Skeletal muscle tissue (tissue), 3 donors: ENCODE measurements at regions not wholly inside any gene's neighbourhood (a gene's known extent, or its start where the extent isn't known, plus 50 kb on each side); places are given as distances from the start of the nearest gene placed in this dataset.

Experiments used
- H3K27ac ChIP-seq: one replicate; pipeline ENCODE4 v1.7.0; 2013; ENCODE audit warnings: mild to moderate bottlenecking, low read depth, low read length, inconsistent platforms
- H3K27me3 ChIP-seq, 3 donors: one replicate each; pipeline ENCODE4 v1.7.0; 2013; ENCODE audit warnings: low read length in 3 of 3; ENCODE audit not compliant: control insufficient read depth in 3 of 3, insufficient read depth in 3 of 3
- H3K36me3 ChIP-seq, 3 donors: one replicate each; pipeline ENCODE4 v1.7.0; 2013; ENCODE audit warnings: low read length in 3 of 3; ENCODE audit not compliant: control insufficient read depth in 3 of 3, insufficient read depth in 3 of 3
- H3K4me1 ChIP-seq, 3 donors: one replicate each; pipeline ENCODE4 v1.7.0; 2013; ENCODE audit warnings: low read length in 3 of 3, mild to moderate bottlenecking in 3 of 3; ENCODE audit not compliant: control insufficient read depth in 3 of 3, insufficient read depth in 3 of 3
- H3K4me3 ChIP-seq, 3 donors: one replicate each; pipeline ENCODE4 v1.7.0; 2013; ENCODE audit warnings: low read length in 3 of 3
- H3K9ac ChIP-seq, 3 donors: one replicate each; pipeline ENCODE4 v1.7.0; 2013; ENCODE audit warnings: low read length in 3 of 3, mild to moderate bottlenecking in 3 of 3, moderate library complexity in 2 of 3, low read depth in 1 of 3
- H3K9me3 ChIP-seq, 3 donors: one replicate each; pipeline ENCODE4 v1.7.0; 2013; ENCODE audit warnings: low read length in 3 of 3; ENCODE audit not compliant: control insufficient read depth in 3 of 3
- donor health status: Osteomylitis.

DNA sequence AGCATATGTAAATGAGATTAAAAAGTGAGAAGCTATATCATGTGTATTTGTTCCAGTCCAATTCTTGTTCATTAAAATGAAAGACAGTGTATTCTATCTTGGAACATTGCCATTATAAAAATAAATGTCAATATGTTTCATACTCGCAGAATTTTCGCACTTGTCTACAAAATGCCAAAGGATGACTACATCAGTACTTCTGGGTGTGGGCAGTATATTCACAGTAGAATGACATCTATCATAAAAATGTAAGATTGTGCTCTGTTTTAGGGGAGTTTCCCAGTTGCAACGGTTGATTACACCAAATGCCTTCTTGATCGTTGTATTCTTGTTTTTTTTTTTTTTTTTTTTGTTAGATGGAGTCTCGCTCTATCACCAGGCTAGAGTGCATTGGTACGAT lies 292.3 kb upstream of the E2F7 start:
- no peak overlapping the region for H3K9ac ChIP-seq
- no peaks in the 10 kb centered on the region for H3K9me3 ChIP-seq
- no peak overlapping the region for H3K4me3 ChIP-seq
- no peaks in the 10 kb centered on the region for H3K4me1 ChIP-seq
- H3K36me3 ChIP-seq, result no peaks in the 10 kb centered on the region
- H3K27me3 ChIP-seq, result no peaks in the 10 kb centered on the region
- H3K27ac ChIP-seq, result no peak overlapping the region

DNA sequence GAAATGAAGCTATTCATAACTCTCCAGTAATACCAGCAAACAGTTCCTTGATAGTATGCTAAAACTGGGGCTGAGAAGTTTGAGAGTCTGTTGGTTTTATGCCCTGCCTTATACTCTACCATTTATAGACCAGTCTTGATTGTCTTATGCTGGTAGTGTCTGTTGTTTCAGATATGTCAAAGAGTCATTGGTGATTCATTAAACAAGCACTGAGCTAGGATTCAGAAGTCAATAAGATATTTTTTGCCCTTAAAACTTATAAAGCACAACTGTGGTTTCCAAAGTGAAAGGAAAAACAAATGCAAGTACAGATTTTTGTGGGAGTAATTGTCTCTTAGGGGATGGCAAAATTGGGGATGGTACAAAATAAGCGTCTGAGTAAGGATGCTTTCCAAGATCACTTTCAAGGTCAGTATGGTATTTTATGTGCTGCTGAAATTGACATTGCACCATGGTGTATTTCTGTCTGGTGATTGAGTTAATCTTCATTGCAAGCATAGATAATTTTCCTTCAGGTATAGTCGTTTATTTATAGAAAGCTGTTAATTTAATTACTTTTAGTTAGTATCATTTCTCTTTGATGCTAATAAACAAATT lies 289.5 kb upstream of the E2F7 start:
- H3K36me3 ChIP-seq, result no peaks in the 10 kb centered on the region
- H3K27ac ChIP-seq, result no peak overlapping the region
- no peak overlapping the region for H3K4me3 ChIP-seq
- H3K9ac ChIP-seq, result no peak overlapping the region
- no peaks in the 10 kb centered on the region for H3K27me3 ChIP-seq
- H3K9me3 ChIP-seq, result no peaks in the 10 kb centered on the region
- H3K4me1 ChIP-seq, result no peaks in the 10 kb centered on the region

DNA sequence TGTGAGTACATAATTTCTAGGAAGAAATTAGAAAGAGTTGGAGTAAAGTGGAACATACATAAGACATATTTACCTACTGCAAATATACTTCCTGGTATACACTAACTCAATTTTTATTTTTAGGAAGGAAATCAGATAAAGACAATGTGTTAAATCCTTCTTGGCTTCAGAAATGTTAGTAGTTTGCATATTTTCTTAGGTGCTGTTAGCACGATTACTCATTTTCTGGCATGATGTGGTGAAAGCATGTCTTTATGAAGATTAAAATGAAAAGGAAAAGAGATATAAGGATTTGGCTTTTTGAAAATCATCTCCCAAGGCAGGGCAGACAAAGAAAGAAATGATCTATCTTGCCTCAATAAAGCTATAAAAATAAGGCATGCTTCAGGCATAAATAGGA lies 287.6 kb upstream of the E2F7 start:
- Histone ChIP-seq H3K4me3 (no peak overlapping the region), H3K9me3 (no peaks in the 10 kb centered on the region), H3K27me3 (no peaks in the 10 kb centered on the region), H3K36me3 (no peaks in the 10 kb centered on the region), H3K27ac (no peak overlapping the region), H3K9ac (no peak overlapping the region), H3K4me1 (no peaks in the 10 kb centered on the region)

DNA sequence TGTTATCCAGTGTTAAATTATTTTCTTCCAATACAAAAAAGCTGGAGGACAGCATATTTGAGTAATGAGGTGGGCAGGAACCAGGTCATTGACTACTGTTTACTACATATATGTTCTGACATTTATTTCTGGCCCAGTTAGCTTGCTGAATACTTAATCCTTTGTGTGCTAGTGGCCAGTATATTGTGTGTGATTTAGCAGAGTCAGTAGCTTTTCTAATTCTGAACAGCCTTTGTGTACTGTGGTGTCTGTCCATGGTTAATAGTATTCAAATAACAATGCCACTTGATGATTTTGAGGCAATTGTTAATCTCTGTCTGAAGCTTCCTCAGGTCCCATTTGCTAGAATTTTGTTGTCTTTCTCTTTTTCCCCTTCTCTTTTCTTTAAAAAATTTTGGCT lies 286.5 kb upstream of the E2F7 start:
- Histone ChIP-seq H3K36me3 (no peaks in the 10 kb centered on the region), H3K27ac (no peak overlapping the region), H3K4me1 (no peaks in the 10 kb centered on the region), H3K27me3 (no peaks in the 10 kb centered on the region), H3K4me3 (no peak overlapping the region), H3K9ac (no peak overlapping the region), H3K9me3 (no peaks in the 10 kb centered on the region)

DNA sequence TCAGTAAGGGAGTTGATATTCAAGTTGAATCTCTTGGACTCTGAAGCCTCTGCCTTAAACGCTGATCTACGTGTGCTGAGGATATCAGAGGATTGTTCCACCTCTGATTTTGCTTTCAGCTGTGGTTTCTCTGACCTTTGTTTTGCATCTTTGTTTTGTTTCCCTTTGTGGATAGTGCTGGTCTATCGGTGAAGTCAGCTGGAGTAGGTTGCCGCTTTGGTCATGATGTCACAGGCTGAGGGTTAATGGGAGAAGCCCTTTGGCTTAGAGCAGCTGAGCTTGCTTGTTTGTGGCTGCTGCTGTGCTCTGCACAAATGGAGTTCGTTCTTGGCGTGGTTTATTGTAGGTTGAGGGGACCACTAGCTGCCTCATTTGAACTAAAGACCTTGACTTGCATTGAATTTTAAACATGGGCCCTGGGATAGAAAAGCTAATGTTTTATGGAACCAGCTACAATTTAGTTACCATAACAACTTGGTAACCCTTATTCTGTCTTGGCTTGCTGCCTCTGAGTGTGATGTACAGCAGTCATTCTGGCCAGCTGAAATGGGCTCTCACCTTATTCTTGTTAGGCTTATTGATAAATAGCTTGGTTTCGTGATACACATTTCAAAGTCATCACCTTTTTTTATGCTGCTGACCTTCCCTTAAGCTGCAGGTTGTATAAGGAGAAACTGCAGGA lies 284.5 kb upstream of the E2F7 start:
- H3K27me3 ChIP-seq, result no peaks in the 10 kb centered on the region
- H3K9ac ChIP-seq, result no peak overlapping the region
- no peak overlapping the region for H3K27ac ChIP-seq
- H3K9me3 ChIP-seq, result no peaks in the 10 kb centered on the region
- H3K4me1 ChIP-seq, result peaks cover 0 to 5% (median 3%) of the 10 kb centered on the region in 3 donors
- no peaks in the 10 kb centered on the region for H3K36me3 ChIP-seq
- H3K4me3 ChIP-seq, result no peak overlapping the region

DNA sequence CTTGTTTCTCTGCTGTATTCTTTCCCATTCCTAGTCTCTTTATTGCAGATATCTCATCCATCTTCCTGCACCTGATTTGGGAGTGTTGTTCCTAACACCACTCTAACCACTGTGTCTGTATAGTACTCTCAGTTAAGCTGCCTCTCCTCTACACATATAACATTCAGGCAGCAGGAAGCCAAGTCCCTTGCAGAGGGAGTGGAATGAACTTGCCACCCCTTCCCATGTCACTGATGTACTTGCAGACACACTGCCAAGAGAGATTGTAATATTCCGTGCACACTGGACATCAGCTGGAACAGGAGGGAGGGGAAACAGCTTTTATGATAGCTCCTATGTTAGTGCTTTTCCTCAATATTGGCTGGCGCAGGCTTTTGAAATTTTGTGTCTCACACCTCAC lies 281.6 kb upstream of the E2F7 start:
- Histone ChIP-seq H3K4me1 (peaks cover 0 to 6% (median 3%) of the 10 kb centered on the region in 3 donors), H3K9ac (no peak overlapping the region)

DNA sequence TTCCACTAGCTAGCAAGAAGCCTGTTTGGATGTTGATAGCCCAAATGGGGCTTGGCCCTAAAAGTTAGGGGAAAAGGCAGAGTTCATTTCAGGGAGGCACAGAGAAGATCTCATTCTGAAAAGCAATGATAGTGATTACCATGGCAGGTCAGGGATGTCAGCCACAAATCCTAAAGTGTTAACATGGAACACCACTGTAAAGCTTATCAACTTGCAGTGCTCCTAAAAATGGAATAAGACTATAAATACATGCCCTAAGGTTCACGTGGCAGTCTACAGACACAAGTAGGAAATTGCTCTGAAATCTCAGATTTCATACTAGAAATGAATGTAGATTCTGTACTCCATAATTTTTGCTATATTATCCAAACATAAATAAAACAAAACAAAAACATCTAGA lies 280.0 kb upstream of the E2F7 start:
- H3K9me3 ChIP-seq, result no peaks in the 10 kb centered on the region
- no peak overlapping the region for H3K4me3 ChIP-seq
- H3K27me3 ChIP-seq, result no peaks in the 10 kb centered on the region
- H3K4me1 ChIP-seq, result peaks cover 0 to 6% (median 3%) of the 10 kb centered on the region in 3 donors
- no peaks in the 10 kb centered on the region for H3K36me3 ChIP-seq
- H3K27ac ChIP-seq, result no peak overlapping the region
- no peak overlapping the region for H3K9ac ChIP-seq

More for the DNA sequence above, 281.6 kb upstream of the E2F7 start:
- no peaks in the 10 kb centered on the region for H3K36me3 ChIP-seq
- H3K4me3 ChIP-seq, result no peak overlapping the region
- H3K27me3 ChIP-seq, result no peaks in the 10 kb centered on the region
- no peaks in the 10 kb centered on the region for H3K9me3 ChIP-seq
- H3K27ac ChIP-seq, result no peak overlapping the region

DNA sequence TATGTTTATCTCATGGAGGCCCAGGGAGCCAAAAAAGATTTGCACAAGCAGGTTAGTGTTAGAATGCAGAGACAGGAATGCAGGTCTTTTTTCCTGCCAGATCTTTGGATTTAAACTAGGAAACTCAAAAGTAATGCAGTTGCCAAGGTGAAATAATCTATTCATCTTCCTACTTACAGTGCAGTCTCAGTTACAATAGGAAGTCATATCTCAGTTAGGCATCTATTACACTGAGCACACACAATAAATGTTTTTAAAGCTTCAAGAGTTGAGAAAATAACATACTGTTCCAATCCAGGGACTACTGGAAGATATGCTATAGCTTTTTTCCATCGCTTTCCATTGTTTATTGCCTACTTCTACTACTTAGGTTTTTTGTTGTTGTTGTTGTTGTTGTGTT lies 279.3 kb upstream of the E2F7 start:
- Histone ChIP-seq H3K4me3 (no peak overlapping the region), H3K4me1 (peaks cover 0 to 6% (median 3%) of the 10 kb centered on the region in 3 donors), H3K9me3 (no peaks in the 10 kb centered on the region), H3K27ac (no peak overlapping the region), H3K9ac (no peak overlapping the region), H3K36me3 (no peaks in the 10 kb centered on the region), H3K27me3 (no peaks in the 10 kb centered on the region)

DNA sequence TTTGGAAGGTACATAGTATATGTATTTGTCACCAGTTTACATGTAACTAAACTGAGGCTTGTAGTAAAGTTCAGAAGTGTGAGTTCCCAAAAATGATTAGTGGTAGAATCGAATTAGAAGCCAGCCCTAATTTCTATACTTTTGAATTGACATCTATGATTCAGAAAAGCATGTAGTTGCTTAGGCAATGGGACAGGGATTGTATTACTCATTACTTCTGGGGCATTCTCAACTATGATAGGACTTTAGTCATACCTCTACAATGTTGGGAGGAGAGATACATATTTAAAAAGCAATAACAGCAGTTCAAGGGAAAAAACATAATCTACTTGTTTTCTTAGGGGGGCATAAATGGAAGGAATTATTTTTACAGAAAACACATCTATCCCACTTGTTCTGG lies 277.9 kb upstream of the E2F7 start:
- Histone ChIP-seq H3K4me3 (no peak overlapping the region), H3K9me3 (no peaks in the 10 kb centered on the region), H3K27ac (no peak overlapping the region), H3K27me3 (no peaks in the 10 kb centered on the region), H3K4me1 (peaks cover 0 to 6% (median 3%) of the 10 kb centered on the region in 3 donors), H3K36me3 (no peaks in the 10 kb centered on the region), H3K9ac (no peak overlapping the region)

DNA sequence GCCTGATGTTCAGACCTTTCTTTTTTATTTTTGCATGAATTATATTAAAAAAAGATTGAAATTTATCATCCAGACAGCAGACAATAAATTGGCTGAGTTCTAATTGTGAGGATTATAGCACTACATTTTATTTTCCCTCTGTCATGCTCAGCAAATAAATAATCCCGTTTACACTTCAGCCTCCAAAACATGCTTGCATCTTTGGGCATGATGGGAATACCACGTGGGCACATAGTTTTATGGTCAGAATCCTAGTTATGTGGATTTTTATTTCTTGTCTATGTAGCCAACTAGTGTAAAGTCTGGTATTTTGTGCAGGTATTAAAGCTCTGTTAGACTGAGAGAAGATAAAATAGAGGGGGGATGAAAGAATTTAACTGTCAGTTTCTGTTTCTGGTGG lies 276.9 kb upstream of the E2F7 start:
- Histone ChIP-seq H3K36me3 (no peaks in the 10 kb centered on the region), H3K9me3 (no peaks in the 10 kb centered on the region), H3K27me3 (no peaks in the 10 kb centered on the region), H3K27ac (no peak overlapping the region), H3K9ac (no peak overlapping the region), H3K4me1 (peaks cover 0 to 6% (median 3%) of the 10 kb centered on the region in 3 donors), H3K4me3 (no peak overlapping the region)
